ENCODE measurements at regions not wholly inside any gene's neighbourhood (a gene's known extent, or its start where the extent isn't known, plus 50 kb on each side); places are given as distances from the start of the nearest gene placed in this dataset.

DNA sequence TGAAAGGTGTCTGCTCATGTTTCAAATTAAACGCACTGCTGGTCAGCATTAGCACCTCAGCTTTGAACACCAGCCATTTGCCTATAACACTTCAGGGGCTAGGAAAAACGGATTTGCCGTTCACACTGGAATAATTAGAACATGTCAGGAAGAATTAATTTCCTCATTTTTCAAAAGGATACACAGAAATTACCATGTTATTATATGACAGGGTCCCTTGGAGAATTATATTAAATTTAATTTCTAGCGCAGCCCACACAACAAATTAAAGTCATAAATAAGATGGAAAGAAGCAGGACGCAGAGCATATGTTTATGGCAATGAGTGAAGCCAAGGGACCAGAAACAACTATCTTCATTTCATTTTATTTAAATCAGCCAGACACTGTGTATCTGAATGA is 83.8 kb upstream of the SOX6 start:
- DNase-seq (ENCODE audit: low read depth in 2 of 2) = no peak

GRCh38 chr11:16434036-16434435 is 77.7 kb upstream of the SOX6 start:
- no peak for DNase-seq (ENCODE audit: low read depth in 2 of 2)

DNA sequence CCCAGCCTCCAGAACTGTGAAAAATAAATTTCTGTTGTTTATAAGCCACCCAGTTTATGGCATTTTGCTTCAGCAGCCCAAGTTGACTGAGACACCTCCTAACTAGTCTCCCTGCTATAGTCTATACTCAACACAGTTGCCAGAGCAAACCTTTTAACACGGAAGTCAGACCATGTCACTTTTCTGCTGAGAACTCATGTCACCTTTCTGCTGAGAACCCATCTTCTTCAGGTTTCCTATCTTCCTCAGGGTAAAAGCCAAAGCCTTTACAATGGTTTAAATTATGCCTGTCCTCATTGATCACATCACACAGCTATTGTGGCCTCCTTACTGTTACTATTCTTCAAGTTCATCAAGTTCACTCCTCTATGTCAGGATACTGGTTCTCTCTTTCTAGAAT is 74.3 kb upstream of the SOX6 start:
- no peak for DNase-seq (ENCODE audit: low read depth in 2 of 2)

GRCh38 chr11:16421826-16422225 is 65.5 kb upstream of the SOX6 start:
- DNase-seq (ENCODE audit: low read depth in 2 of 2) = no peak

DNA sequence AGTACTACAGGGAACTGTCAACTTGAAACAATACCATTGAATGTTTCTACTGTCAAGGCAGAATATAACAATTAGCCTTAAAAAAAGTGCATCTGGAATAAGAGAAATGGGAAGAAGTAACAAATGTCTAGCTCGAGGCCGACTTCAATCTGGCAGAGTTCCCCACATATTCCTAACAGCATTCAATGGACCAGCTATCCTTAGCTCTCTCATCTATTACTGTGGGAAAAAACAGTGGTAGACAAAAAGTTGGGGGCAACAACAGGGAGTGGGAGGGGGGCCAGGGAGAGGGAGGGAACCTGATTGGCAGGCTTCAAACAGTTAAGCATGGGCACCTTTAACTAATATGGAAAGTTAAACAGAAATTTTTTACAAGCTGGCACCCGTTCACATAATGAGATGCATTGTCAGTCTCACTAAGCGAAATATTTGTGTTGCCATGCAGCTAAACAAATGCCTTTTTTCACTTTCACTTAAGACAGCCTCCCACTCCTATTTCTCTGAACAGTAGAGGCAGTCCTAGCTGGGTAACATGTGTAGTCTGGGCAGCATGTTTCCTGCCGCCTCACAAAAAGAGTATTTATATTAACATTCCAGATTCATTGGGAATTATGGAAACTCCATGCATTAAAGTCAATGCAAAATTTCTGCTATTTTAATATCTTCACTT is 62.2 kb upstream of the SOX6 start:
- DNase-seq (ENCODE audit: low read depth in 2 of 2) = no peak

DNA sequence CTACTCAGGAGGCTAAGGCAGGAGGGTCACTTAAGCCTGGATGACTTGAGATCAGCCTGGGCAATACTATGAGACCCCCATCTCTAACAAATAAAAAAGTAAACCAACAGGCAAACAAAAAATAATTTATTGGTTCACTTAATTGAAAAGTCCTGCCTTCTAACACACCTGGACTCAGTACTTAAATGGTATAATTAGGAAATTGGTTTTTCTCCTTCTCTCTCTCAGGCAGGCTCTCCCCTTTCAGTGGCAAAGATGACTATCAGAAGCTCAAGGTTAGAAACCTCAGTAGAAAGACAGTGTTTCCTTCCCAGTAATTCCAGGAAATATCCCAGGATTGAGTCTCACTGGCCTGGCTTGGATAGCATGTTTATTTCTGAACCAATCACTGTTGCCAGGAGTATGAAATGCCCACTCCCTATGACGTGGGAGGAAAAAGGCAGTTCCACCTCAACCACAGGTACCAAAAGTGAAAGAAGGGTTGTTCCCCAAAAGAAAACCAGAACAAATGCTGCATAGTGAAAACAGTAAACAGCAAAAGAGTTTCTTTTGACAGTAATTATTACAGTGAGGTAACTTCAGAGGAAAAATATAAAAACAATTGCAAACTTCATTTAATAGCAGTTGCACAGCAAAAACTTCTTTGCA is 56.3 kb upstream of the SOX6 start:
- no peak for DNase-seq (ENCODE audit: low read depth in 2 of 2)

DNA sequence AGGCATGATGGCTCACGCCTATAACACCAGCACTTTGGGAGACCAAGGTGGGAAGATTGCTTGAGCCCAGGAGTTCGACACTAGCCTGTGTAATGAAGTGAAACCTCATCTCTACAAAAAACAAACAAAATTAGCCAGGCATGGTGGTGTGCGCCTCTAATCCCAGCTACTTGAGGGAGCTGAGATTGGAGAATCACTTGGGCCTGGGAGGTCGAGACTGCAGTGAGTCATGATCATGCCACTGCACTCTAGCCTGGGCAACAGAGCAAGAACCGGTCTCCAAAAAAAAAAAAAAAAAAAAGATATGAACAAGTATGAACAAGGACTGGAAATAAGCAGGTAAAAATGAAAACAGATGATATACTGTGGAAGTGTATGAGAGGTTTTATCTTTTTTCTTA is 54.1 kb upstream of the SOX6 start:
- DNase-seq (ENCODE audit: low read depth in 2 of 2) = no peak

DNA sequence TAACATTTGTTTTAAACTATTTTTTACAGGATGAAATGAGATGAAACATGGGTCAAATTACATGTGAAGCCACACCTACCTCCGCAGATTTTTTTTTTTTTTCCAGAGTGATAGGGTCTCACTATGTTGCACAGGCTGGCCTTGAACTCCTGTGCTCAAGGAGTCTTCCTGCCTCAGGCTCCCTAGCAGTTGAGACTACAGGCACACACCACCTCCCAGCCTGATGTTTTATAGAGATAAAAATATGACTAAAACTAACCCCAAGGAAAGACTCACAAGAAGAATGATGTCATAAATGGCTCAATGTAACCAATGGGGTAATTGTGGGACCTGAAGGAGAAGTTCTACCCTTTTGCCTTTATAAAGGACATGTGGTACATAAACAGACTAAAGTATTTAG is 52.3 kb upstream of the SOX6 start:
- no peak for DNase-seq (ENCODE audit: low read depth in 2 of 2)

DNA sequence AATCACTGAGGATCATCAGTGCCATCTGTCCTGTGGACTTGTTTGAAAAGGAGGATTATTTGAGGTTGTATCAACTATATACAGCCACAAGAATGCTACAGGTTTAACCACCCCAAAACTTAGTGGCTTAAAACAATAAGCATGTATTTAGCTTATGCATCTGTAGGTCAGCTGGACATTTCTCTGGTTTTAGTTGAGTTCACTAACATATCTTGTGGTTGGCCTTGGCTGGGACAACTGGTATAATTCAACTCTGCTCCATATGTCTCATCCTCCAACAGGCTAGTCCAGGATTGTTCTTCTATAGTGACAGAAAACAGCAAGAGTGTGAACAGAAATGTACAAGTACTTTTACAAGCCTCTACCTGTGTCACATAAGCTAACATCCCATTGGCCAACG is 49.9 kb upstream of the SOX6 start:
- no peak for DNase-seq (ENCODE audit: low read depth in 2 of 2)
